NCI-H2196 (cell line): ENCODE measurements at regions not wholly inside any gene's neighbourhood (a gene's known extent, or its start where the extent isn't known, plus 50 kb on each side); places are given as distances from the start of the nearest gene placed in this dataset.

ENCODE experiments used
- DNase-seq: peaks from one replicate; lab custom pipeline; 2025; ENCODE audit not compliant: unreplicated experiment; lab: John Stamatoyannopoulos, UW

DNA sequence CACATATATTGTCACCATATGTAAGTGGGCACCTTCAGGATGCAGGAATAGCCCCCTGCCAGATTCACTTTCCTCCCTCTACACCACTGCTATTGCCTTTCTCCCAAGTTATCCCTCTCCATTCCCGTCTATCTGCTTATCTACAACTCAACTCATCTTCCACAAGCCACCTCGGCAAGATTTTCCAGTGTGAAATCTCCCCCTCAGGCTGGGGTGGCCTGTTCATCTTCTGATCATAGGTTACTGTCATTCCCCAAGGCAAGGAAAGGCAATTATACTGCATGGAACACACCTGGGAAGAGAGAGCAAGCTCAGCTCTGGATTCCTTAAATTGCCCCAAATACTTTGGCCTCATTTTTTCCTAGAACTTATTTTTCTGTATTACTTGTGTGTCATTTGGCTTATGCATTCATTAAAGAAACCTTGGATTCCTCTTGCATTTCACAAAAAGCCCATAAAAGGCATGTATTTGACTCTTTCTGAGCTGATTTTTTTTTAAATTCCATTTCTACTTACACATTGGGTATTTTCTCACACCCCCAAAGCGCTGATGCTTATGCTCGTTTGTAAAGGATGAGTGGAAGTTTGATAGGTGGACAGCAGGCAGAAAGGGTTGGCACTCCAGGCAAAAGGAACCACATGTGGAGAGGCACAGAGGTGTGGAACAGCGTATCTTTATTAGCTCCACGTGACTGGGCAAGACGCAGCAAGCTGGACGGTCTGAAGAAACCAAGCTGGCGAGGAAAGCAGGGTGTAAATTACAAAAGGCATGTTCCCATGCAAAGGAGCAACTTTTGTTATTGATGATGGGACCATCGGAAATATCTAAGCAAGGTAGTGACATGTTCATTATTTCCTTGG is 169.7 kb upstream of the RAB4A start:
- no peak for DNase-seq

DNA sequence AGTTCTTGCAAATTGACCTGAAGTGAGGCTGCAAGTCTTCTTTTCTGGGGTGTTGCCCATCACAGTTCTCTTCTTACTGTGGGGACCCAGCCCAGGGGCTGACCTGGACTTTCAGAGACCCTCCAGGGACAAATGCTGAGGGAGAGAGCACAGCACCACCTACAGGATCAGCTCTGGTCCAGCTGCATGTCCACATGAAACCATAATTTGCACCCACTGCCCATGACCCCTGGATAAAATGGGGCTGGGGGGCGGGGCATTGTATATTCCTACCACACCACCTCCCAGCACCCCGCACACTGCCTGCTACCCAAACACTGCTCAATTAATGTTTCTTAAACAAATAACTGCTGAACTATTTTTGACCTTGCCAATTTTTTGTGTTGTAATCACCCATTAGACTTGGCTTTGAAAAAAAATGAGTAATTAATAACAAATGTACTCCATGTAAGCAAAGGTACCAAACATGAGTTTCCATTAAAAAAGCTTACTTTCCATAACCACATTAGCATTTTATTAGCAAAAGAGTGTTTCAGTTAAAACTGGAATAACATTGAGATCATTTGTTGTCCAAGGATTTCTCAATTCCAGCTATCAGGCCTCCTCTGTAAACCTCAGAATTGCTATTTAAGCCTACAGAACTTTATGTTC is 168.0 kb upstream of the RAB4A start:
- no peak for DNase-seq

DNA sequence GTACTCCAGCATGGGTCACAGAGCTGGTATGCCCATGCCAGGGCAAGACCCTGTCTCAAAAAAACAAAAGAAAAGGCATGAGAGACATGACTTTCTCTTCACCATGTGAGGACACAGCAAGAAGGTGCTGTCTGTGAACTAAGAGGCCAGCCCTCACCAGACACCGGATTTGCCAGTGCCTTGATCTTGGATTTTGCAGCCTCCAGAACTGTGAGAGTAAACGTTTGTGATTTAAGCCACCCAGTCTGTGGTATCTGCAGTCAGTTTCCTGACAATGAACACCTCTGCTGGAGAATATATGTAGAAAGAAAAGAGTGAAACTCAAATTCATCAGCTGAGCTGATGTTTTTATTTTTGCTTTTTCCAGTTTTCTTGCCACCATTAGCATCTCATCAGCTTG is 166.3 kb upstream of the RAB4A start:
- DNase-seq, result no peak

GRCh38 chr1:229105109-229105508 is 165.8 kb upstream of the RAB4A start:
- DNase-seq, result no peak

DNA sequence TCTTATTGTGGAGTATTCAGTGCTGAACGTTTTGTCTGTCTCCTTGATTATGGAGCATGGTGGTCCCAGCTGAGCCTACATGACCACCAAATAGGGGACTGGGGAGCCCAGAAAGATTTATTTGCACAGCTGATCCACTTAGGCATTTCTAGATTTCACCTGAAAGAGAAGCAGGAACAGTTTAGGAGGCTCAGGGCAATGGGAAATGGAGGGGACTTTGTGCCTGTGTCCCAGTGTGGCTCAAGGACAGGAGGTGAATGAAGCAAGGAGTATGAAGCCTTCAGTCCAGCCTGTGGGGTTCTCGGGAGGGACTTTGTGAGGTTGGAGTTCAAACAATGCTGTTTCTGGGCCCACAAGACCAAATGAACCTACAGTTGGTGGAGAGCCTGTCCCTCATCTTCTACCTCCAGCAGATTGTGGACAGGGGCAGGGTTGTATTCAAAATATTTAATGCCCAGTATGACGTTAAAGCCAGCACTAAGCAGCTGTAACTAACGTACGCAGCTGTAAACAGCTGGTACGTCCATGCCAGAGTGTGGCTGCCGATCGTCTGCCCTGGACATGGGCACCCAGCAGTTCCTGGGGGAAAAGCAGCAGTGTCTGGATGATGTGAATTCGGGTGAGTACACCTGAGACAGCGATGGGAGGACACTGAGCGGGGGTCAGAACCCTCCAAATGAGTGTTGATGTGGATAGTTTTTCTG is 164.9 kb upstream of the RAB4A start:
- DNase-seq, result no peak

DNA sequence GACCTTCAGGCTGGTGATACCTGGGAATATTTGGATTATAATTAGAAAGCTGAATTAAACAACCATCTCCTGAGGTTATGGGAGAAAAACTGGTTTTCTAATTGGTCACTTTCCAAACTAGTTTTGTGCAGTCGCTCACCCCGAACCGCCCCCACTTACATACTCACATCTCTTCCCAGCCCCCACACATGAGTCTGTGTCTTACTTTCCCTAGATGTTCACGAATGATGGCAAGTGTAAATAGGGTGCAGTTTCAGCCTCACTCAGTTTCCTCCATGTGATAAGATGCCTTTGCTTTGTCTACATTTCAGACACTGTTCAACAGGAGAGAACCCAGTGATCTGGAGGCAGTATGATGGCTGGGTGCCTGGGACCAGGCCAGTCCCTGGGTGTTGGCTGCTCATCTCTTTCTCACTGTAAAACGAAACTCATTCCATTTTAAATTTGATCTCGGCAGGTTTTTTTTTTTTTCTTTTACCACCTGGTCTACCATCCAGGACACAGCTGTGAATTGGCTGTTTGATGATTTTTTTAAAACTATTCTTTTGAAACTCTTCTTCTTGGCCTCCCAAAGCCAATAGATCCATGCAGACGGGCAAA is 164.3 kb upstream of the RAB4A start:
- no peak for DNase-seq

GRCh38 chr1:229107304-229107815 is 163.6 kb upstream of the RAB4A start:
- no peak for DNase-seq

DNA sequence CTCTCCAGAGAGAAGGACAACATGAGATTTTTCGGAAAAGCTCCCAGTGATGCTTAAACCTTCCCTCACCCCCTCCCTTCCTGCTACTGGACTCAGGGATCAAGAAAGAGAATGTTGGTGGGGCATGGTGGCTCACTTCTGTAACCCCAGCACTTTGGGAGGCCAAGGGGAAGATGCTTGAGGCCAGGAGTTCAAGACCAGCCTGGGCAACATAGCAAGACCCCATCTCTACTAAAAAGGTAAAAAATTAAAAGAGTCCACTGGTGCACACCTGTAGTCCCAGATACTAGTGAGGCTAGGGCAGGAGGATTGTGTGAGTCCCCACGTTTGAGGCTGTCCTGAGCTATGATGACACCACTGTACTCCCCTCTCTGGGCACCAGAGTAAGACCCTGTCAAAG is 162.9 kb upstream of the RAB4A start:
- no peak for DNase-seq

DNA sequence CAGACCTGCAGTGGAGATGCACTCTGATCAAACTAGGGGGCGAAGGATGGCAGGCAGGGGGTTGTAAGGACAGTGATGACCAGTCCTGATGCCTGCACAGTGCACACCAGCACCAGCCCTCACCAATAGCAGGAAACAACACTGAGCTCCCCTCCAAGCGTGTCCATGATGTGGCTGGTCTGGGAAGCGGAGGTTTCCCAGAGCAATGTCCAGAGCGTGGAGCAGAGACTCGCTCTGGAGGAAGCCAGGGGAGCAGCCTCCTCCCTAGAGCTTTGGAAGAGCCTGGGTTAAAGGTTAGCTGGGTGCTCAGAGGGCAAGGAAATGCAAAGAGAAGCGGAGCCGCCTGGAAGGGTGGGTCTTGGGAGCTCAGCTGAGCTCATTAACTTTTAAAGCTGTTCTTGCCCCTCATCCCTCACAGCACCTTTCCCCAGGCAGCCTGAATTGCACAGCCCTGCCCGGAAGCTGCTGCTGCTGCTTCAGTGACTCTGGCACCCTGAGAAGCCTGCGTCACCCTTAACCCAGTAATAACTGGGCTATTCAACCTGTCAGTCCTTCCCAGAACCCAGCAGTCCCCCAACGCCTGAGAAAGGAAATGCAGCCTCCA is 162.2 kb upstream of the RAB4A start:
- no peak for DNase-seq

DNA sequence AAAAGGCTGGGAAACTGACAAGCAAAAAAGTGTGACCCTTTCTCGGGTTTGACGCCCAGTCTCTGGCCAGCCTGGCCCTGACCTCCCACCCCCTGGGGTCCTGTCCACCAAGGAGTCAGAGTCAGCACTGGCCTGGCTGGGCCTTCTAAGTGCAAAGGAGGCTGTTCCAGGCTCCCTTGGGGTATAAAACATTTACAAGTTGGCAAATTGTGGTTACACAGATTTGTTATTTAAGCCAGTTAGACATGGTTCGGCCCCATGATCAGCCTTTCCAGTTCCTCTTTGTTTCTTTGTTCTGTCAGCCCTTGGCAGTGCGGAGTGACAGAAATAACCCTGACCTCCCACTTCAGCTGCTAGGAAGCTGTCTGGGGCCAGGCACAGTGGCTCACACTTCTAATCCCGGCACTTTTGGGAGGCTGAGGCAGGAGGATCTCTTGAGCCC is 161.6 kb upstream of the RAB4A start:
- no peak for DNase-seq

DNA sequence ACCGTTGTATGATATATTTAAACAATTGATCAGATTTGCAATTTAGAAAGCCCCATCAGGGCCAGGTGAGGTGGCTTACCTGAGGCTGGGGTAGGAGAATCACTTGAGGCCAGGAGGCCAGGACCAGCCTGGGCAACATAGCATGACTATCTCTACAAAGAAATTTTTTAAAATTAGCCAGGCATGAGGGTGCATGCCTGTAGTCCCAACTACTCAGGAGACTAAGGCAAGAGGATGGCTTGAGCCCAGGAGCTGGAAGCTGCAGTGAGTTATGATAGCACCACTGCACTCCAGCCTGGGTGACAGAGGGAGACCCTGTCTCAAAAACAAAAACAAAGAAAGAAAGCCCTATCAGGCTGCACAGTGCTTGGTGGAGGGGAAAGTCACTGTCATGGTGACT is 159.9 kb upstream of the RAB4A start:
- DNase-seq, result no peak

DNA sequence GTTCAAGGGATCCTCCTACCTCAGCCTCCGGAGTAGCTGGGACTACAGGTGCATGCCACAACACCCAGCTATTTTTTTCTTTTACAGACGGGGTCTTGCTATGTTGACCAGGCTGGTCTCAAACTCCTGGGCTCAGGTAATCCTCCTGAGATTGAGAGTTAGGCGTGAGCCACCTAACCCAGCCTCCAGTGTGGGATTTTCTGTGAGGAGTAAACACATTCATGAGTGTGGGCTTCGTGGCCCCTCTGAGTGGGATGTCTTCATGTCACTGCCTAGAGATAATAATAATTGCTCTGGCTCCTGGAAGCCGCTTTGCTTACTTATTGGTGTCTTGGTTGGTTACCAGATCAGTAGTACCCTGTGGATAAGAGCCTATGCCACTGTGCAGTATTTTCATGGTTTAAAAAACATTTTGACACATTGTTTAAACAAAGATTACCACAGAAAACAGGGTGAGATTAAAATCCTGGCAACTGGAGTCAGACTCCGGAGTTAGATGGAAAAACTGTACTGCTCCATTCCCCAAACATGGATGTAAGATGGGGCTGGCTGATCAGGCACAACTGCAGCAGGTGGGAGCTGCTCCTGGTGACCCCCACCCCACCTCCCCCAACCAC is 159.1 kb upstream of the RAB4A start:
- no peak for DNase-seq

GRCh38 chr1:229112832-229113548 is 157.9 kb upstream of the RAB4A start:
- DNase-seq, result no peak

DNA sequence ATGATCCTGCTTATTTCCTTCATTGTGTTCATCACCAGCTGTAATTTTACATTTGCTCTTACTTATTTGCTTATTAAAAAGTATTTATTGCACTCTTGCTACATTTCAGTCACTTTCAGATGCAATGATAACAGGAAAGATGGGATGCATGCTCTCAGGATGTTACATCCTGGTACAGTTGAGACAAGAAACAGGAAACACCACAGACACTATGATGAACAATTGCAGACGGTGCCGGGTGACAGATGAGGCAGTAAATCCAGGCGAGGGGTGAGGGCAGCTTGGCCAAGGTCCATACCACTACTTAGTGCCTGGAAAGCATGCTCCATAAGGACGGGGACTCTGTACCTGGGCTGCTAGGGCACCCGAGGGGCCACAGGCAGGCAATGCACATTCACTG is 156.6 kb upstream of the RAB4A start:
- no peak for DNase-seq

- no peak for DNase-seq
These were observed 156.0 kb upstream of the RAB4A start for GRCh38 chr1:229114850-229115365.

- DNase-seq, result no peak
These were observed 154.8 kb upstream of the RAB4A start for GRCh38 chr1:229116114-229116513.

DNA sequence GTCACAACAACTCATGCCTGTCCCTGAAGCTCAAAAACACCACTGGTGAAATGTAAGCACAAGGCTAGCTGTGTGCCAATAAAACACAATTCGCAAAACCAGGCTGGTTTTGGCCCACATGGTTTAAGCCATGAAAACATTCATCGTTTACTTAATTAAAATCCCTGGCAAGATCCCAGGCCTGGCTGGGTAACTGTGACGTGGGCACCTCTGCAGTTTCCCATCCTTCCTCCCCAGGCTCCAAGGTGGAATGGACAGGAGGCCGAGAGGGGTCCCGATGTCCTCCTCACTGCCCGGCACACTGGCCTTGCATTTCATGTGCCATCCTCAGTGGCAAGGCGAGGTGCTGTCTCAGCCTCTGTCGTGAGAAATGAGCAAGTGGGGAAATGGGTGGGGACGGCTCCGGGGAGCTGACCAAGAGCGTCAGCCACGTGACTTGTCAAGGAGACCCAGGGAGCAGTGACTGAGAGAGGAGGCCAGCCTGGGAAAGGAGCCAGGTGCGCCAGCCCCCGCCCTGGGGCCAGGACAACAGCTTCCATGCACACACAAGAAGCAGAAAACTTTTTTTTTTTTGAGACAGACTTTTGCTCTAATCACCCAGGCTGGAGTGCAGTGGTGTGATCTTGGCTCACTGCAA is 153.1 kb upstream of the RAB4A start:
- peak; percentile 60 for DNase-seq

DNA sequence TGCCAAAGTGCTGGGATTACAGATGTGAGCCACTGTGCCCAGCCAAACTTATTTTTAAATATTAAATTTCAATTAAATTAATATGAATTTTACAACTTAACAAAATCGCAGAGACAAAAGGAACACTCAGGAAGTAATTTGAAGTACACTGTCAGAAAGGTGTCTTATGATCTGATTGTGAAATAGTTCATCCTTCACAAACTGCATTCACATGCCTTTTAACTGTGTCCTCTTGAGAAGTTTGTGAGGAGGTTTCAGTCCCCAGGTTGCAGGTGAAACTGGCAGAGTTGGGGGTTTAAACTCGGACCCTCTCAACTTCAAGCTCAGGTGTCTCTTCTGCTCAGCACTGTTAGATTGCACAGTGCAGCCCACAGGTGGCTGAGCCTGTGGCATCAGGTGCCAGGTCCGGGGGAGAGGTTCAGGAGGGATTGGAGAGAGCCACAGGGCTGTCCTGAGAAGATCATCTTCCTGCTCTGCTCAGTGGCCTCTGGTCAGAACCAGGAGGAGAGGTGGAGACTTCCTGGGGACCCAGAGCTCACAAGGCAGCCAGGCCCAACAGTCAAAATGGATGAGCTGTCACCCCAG is 152.3 kb upstream of the RAB4A start:
- DNase-seq, result no peak

DNA sequence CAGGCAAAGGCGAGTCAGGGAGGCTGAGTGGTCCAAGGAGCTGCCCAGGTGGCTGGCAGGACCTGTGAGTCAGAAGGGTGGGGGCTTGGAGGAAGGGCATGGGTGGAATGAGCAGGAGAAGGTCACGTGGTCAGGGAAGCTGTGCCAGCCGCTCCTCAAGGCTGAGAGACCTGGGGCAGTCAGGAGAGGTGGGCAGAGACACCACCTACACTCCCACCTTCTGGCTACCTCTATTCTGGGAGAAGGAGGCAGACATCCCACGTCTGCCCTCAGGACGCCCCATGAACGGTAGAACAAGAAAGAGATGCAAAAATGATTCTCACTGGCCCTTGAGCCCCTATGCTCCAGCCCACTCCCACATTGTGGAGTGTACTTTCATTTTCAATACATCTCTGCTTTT is 151.8 kb upstream of the RAB4A start:
- DNase-seq, result no peak
